Activated T-cell treated with anti-CD3 and anti-CD28 coated beads for 48 hours (primary cell): ENCODE measurements at regions not wholly inside any gene's neighbourhood (a gene's known extent, or its start where the extent isn't known, plus 50 kb on each side); places are given as distances from the start of the nearest gene placed in this dataset.

Source experiments
- DNase-seq: peaks from one replicate; pipeline ENCODE4 v3.0.0-alpha.2; 2020; ENCODE audit warnings: low read depth

- no peak for DNase-seq
These were observed 111.4 kb upstream of the C1QTNF9B start for GRCh38 chr13:24008679-24009078.

- DNase-seq: no peak
These were observed 114.0 kb upstream of the C1QTNF9B start for GRCh38 chr13:24011266-24011665.

- no peak for DNase-seq
These were observed 115.3 kb upstream of the C1QTNF9B start for GRCh38 chr13:24012648-24013047.

GRCh38 chr13:24013189-24013588 is 115.9 kb upstream of the C1QTNF9B start:
- no peak for DNase-seq

- no peak for DNase-seq
These were observed 118.7 kb upstream of the C1QTNF9B start for GRCh38 chr13:24016046-24016445.

- DNase-seq: no peak
These were observed 125.3 kb upstream of the C1QTNF9B start for GRCh38 chr13:24022568-24022967.

- no peak for DNase-seq
These were observed 125.8 kb upstream of the C1QTNF9B start for GRCh38 chr13:24023073-24023472.

- no peak for DNase-seq
These were observed 130.2 kb upstream of the C1QTNF9B start for GRCh38 chr13:24027494-24027893.

- DNase-seq: no peak
These were observed 128.3 kb upstream of the SPATA13 start for GRCh38 chr13:24032252-24032651.

GRCh38 chr13:24032674-24033073 is 127.8 kb upstream of the SPATA13 start:
- DNase-seq: no peak

- no peak for DNase-seq
These were observed 126.8 kb upstream of the SPATA13 start for GRCh38 chr13:24033527-24034302.

GRCh38 chr13:24035411-24035810 is 125.1 kb upstream of the SPATA13 start:
- no peak for DNase-seq

- no peak for DNase-seq
These were observed 124.4 kb upstream of the SPATA13 start for GRCh38 chr13:24036115-24036514.

- DNase-seq: no peak
These were observed 122.1 kb upstream of the SPATA13 start for GRCh38 chr13:24038405-24038804.

- no peak for DNase-seq
These were observed 121.6 kb upstream of the SPATA13 start for GRCh38 chr13:24038841-24039330.

GRCh38 chr13:24039621-24040475 is 120.7 kb upstream of the SPATA13 start:
- no peak for DNase-seq

GRCh38 chr13:24040835-24041234 is 119.7 kb upstream of the SPATA13 start:
- no peak for DNase-seq

GRCh38 chr13:24041651-24042225 is 118.8 kb upstream of the SPATA13 start:
- no peak for DNase-seq

GRCh38 chr13:24042710-24043440 is 117.6 kb upstream of the SPATA13 start:
- no peak for DNase-seq

- DNase-seq: no peak
These were observed 116.8 kb upstream of the SPATA13 start for GRCh38 chr13:24043590-24044350.

GRCh38 chr13:24045597-24045996 is 114.9 kb upstream of the SPATA13 start:
- no peak for DNase-seq
